GM12864 (cell line): ENCODE measurements at regions not wholly inside any gene's neighbourhood (a gene's known extent, or its start where the extent isn't known, plus 50 kb on each side); places are given as distances from the start of the nearest gene placed in this dataset.

Source experiments
- DNase-seq: peaks from one replicate; pipeline ENCODE4 v3.0.0-alpha.2; 2011; ENCODE audit warnings: low read depth
- H3K4me3 ChIP-seq: 2 replicates; pipeline ENCODE4 v1.5.1; 2011; ENCODE audit warnings: mild to moderate bottlenecking, low read depth, low read length, control low read depth
- CTCF ChIP-seq: IDR thresholded peaks from 2 replicates; pipeline ENCODE4 v1.5.1; 2011; ENCODE audit warnings: low read depth, mild to moderate bottlenecking, moderate library complexity, low read length, control low read depth, inconsistent platforms; ENCODE audit errors: missing control alignments

GRCh38 chr13:89372193-89372592 is 1701.0 kb downstream of the SLITRK5 start:
- no peak for DNase-seq
- no peak for TF ChIP-seq CTCF
- H3K4me3 ChIP-seq: no peak overlapping the region

- no peak for DNase-seq
These were observed 1704.7 kb downstream of the SLITRK5 start for GRCh38 chr13:89375839-89376238.

GRCh38 chr13:89380101-89380500 is 1708.9 kb downstream of the SLITRK5 start:
- TF ChIP-seq CTCF: no peak
- no peak overlapping the region for H3K4me3 ChIP-seq
- no peak for DNase-seq

More at GRCh38 chr13:89375839-89376238, 1704.7 kb downstream of the SLITRK5 start:
- H3K4me3 ChIP-seq: no peak overlapping the region
- no peak for TF ChIP-seq CTCF

GRCh38 chr13:89382981-89383380 is 1711.8 kb downstream of the SLITRK5 start:
- DNase-seq: no peak
- no peak overlapping the region for H3K4me3 ChIP-seq
- TF ChIP-seq CTCF: no peak

GRCh38 chr13:89383891-89384290 is 1712.7 kb downstream of the SLITRK5 start:
- no peak overlapping the region for H3K4me3 ChIP-seq
- TF ChIP-seq CTCF: no peak
- no peak for DNase-seq

- no peak for TF ChIP-seq CTCF
- no peak overlapping the region for H3K4me3 ChIP-seq
- no peak for DNase-seq
These were observed 1722.7 kb downstream of the SLITRK5 start for GRCh38 chr13:89393758-89394304.

GRCh38 chr13:89401264-89401675 is 1730.1 kb downstream of the SLITRK5 start:
- DNase-seq: no peak
- TF ChIP-seq CTCF: no peak
- no peak overlapping the region for H3K4me3 ChIP-seq
